ENCODE measurements at regions not wholly inside any gene's neighbourhood (a gene's known extent, or its start where the extent isn't known, plus 50 kb on each side); places are given as distances from the start of the nearest gene placed in this dataset.

DNA sequence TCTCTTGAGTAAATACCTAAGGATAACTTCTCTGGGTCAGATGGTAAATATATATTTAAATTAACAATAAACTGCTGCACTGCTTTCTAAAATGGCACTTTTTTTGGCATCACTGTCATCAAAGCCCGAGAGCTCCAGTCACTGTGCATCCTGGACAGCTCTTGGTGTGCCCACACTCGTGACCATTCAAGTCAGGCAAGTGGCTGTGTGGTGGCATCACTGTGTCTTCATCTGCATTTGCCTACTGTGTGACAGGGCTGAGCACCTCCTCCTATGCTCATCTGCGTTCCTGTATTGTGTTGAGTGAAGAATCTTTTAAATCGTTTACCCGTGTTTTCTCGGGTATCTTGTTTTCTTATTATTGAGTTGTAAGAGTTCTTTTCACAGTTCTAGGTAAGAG lies 568.1 kb upstream of the SALL3 start:
- no peaks in the 10 kb centered on the region for H3K9me1 ChIP-seq (ENCODE audit: control insufficient read depth, extremely low read depth, insufficient read depth, low read length)
- FAIRE-seq (no peak), DNase-seq (ENCODE audit: low read depth, low spot score) (no peak)
- no peak overlapping the region for H3K27ac ChIP-seq (ENCODE audit: control insufficient read depth, insufficient read depth, low read length)
- no peaks in the 10 kb centered on the region for H4K20me1 ChIP-seq (ENCODE audit: control insufficient read depth, extremely low read depth, insufficient read depth, low read length)
- no peaks in the 10 kb centered on the region for H3K27me3 ChIP-seq (ENCODE audit: control insufficient read depth, extremely low read depth, insufficient read depth, low read length)
- H3K9ac ChIP-seq (ENCODE audit: control insufficient read depth, extremely low read depth, insufficient read depth, low read length) = no peak overlapping the region
- H3K79me2 ChIP-seq (ENCODE audit: control insufficient read depth, insufficient read depth, low read length) = no peaks in the 10 kb centered on the region
- dilution Hi-C loops (cut with MboI; ENCODE audit: extremely low pct_ligation_motif_present, low sequenced_read_pairs) = no loop called here
- no peak overlapping the region for H2AFZ ChIP-seq (ENCODE audit: control insufficient read depth, low read length)
- no peak for TF ChIP-seq EZH2 (IDR thresholded peaks at IDR 0.05; ENCODE audit: low read length)
- TF ChIP-seq CTCF (optimal IDR thresholded peaks at IDR 0.05 in 1 of 3, IDR thresholded peaks at IDR 0.05 in 1 of 3, conservative IDR thresholded peaks at IDR 0.05 in 1 of 3; ENCODE audit: extremely low read depth in 1 of 3, insufficient read depth in 2 of 3, low read length in 3 of 3) = no peak
- no peaks in the 10 kb centered on the region for H3K4me1 ChIP-seq (ENCODE audit: control insufficient read depth, extremely low read depth, insufficient read depth, low read length)
- H3K9me3 ChIP-seq (ENCODE audit: control insufficient read depth, low read depth, low read length) = peaks cover 11% of the 10 kb centered on the region
- no peak overlapping the region for H3K4me3 ChIP-seq (ENCODE audit: control insufficient read depth in 2 of 3, extremely low read depth in 1 of 3, insufficient read depth in 2 of 3, low read depth in 1 of 3, low read length in 3 of 3)
- no peak overlapping the region for H3K4me2 ChIP-seq (ENCODE audit: control insufficient read depth, extremely low read depth, insufficient read depth, low read depth, low read length)
- H3K36me3 ChIP-seq (ENCODE audit: control insufficient read depth in 2 of 2, extremely low read depth in 1 of 2, insufficient read depth in 2 of 2, low read length in 2 of 2) = no peaks in the 10 kb centered on the region

GRCh38 chr18:78414302-78414701 lies 565.3 kb upstream of the SALL3 start:
- H3K27me3 ChIP-seq (ENCODE audit: control insufficient read depth, extremely low read depth, insufficient read depth, low read length) = no peaks in the 10 kb centered on the region
- no peaks in the 10 kb centered on the region for H3K36me3 ChIP-seq (ENCODE audit: control insufficient read depth in 2 of 2, extremely low read depth in 1 of 2, insufficient read depth in 2 of 2, low read length in 2 of 2)
- no peak overlapping the region for H3K27ac ChIP-seq (ENCODE audit: control insufficient read depth, insufficient read depth, low read length)
- H3K9me3 ChIP-seq (ENCODE audit: control insufficient read depth, low read depth, low read length) = peaks cover 11% of the 10 kb centered on the region
- no peak overlapping the region for H2AFZ ChIP-seq (ENCODE audit: control insufficient read depth, low read length)
- DNase-seq (ENCODE audit: low read depth, low spot score) (no peak), FAIRE-seq (no peak)
- no peaks in the 10 kb centered on the region for H3K9me1 ChIP-seq (ENCODE audit: control insufficient read depth, extremely low read depth, insufficient read depth, low read length)
- dilution Hi-C loops (cut with MboI; ENCODE audit: extremely low pct_ligation_motif_present, low sequenced_read_pairs) = no loop called here
- no peak overlapping the region for H3K4me3 ChIP-seq (ENCODE audit: control insufficient read depth in 2 of 3, extremely low read depth in 1 of 3, insufficient read depth in 2 of 3, low read depth in 1 of 3, low read length in 3 of 3)
- no peak overlapping the region for H3K4me2 ChIP-seq (ENCODE audit: control insufficient read depth, extremely low read depth, insufficient read depth, low read depth, low read length)
- no peak overlapping the region for H3K9ac ChIP-seq (ENCODE audit: control insufficient read depth, extremely low read depth, insufficient read depth, low read length)
- TF ChIP-seq EZH2 (IDR thresholded peaks at IDR 0.05; ENCODE audit: low read length) = no peak
- TF ChIP-seq CTCF (optimal IDR thresholded peaks at IDR 0.05 in 1 of 3, IDR thresholded peaks at IDR 0.05 in 1 of 3, conservative IDR thresholded peaks at IDR 0.05 in 1 of 3; ENCODE audit: extremely low read depth in 1 of 3, insufficient read depth in 2 of 3, low read length in 3 of 3) = no peak
- no peaks in the 10 kb centered on the region for H3K4me1 ChIP-seq (ENCODE audit: control insufficient read depth, extremely low read depth, insufficient read depth, low read length)
- no peaks in the 10 kb centered on the region for H4K20me1 ChIP-seq (ENCODE audit: control insufficient read depth, extremely low read depth, insufficient read depth, low read length)
- no peaks in the 10 kb centered on the region for H3K79me2 ChIP-seq (ENCODE audit: control insufficient read depth, insufficient read depth, low read length)

Data from keratinocyte (primary cell).